ENCODE measurements at regions not wholly inside any gene's neighbourhood (a gene's known extent, or its start where the extent isn't known, plus 50 kb on each side); places are given as distances from the start of the nearest gene placed in this dataset.
"Not testable (repeated sequence)": the region's sequence is repeated elsewhere in the genome, so short reads cannot be mapped to it uniquely, and the experiment has no call there.

GRCh38 chr15:31433091-31433490, 106.5 kb downstream of the KLF13 start:
- no peak for DNase-seq

GRCh38 chr15:31433574-31433973, 106.9 kb downstream of the KLF13 start:
- no peak for DNase-seq

GRCh38 chr15:31434275-31434587, 107.6 kb downstream of the KLF13 start:
- no peak for DNase-seq

DNA sequence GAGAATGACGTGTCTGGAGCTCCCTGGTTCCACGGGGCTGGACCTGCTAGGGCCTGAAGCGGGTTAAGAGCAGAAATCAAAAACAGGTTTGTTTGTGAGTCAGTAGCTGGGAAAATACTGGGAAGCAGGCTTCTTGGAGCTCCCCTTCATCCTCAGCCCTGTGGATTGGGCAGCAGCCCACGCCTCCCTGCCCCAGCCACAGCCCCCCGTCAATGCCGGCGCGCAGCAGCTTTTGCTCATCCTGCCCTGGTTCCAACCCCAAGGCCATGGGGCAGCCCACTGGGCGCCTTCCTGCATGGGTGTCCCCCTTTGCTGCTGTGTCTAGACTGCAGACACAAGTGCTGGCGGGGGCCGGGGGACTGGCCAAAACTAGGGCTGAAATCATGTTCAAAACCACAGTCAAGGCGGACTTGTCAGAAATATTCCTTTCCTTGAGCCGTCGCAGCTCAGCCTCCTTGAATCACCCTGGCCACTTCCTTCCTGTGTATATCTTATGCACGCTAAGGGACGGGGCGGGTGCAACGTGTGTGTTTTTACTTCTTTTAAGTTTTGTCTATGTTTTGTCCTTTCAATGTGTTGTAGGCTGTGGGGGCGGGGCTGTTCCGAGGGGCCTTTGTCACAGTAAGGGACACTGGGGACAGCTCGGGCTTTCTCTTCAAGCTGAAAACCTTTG, 108.1 kb downstream of the KLF13 start:
- DNase-seq, result peak; percentile 75 to 81

DNA sequence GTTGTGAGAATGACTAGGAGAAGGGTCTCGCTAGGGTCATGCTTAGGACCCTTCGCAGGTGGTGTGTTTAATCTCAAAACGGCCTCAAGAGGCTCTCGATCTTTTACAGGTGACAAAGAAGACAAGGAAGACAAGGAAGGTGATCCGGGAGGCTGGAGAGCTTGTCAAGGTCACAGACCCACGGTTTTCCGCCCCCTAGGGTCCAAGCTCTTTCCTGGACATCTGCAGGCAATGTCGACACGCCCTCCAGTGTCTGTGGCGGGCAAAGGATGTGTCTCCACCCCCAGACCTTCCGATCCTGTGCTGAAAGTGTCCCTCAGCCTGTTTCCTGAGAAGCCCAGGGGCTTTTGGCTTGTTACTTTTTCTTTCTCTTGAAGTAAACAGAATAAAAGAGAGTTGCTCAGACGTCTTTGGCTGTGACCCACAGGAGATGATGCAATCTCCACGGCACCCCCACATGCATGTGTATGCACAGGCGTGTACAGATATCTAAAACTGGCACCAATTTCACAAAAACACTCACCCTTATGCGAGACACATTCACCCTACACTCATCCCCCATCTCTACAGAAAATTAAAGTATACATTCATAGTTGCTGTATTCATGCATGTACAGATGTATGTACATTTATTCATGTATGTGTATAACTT, 108.8 kb downstream of the KLF13 start:
- DNase-seq, result peak; percentile 75 to 78

DNA sequence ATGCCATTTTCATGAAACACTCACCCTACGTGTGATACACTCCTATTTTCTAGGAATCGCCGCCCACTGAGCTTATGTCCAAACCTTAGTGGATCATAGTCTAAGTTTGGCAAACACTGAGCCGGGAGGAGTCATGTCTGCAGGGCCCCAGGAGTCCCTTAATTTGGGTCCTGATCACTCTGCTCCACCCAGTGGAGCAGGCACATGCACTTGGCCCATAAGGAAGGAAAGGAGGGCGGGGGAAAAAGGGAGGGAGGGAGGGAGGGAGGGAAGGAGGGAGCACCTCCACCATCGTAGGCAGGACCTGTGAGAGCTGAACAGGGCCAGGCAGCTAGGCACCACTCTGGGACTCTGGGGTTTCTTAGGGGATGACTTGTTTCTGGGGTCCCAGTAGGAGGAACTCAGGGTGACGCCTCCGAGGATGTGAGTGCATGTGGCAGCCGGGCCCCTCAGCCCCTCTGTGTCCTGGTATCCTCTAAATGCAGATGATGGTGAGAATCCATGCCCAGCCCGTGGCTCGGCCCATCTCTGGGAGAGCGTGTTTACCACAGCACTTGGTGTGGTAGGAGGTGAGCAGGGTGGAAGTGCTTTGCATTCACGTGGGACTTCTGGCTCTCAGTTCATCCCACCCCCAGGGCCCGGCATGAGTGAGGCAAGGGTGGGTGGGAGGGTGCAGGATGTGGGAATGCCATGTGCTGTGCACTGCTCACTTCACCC, 109.4 kb downstream of the KLF13 start:
- DNase-seq, result peak; percentile 43 to 45

- DNase-seq, result peak in 1 of 2 donors; percentile 63
These were observed 111.1 kb downstream of the KLF13 start for GRCh38 chr15:31437686-31438085.

- DNase-seq, result no peak
These were observed 112.1 kb downstream of the KLF13 start for GRCh38 chr15:31438601-31439265.

- peak; percentile 56 to 69 for DNase-seq
These were observed 112.7 kb downstream of the KLF13 start for GRCh38 chr15:31439328-31439727.

DNA sequence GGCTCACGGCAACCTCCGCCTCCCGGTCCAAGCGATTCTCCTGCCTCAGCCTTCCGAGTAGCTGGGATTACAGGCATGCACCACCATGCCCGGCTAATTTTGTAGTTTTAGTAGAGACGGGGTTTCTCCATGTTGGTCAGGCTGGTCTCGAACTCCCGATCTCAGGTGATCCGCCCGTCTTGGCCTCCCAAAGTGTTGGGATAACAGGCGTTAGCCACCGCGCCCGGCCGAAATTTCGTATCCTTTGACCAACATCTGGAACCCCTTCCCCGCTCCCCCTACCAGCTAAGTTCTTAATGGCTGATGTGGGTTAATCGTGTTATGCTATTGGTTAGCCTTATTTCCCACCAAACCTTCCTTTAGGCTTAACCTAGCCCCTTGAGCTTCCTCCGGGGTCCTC, 113.6 kb downstream of the KLF13 start:
- DNase-seq, result not testable (repeated sequence)

- DNase-seq, result peak; percentile 60 to 65
These were observed 114.2 kb downstream of the KLF13 start for GRCh38 chr15:31440754-31441311.

- DNase-seq, result no peak
These were observed 115.6 kb downstream of the KLF13 start for GRCh38 chr15:31442226-31442625.

DNA sequence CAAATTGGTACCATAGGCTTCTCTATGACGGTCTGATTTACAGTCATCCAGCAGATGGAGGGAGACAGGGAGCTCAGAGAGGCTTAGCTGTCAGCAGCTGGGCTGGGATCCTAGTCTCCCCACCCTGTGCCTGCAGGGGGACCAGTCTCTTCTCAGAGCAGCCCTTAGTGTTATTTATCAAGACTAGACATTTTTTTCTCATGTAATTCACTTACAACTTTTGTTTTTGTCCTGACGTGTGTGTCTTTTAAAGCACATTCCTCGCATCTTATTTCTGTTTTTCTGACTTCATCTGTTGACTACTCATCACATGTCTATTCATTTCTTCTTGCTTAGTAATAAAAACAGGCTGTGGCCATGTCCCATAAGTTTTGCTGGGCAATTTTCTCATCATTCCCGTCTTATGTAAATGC, 116.1 kb downstream of the KLF13 start:
- peak; percentile 49 to 83 for DNase-seq

GRCh38 chr15:31444844-31445243, 118.2 kb downstream of the KLF13 start:
- no peak for DNase-seq

DNA sequence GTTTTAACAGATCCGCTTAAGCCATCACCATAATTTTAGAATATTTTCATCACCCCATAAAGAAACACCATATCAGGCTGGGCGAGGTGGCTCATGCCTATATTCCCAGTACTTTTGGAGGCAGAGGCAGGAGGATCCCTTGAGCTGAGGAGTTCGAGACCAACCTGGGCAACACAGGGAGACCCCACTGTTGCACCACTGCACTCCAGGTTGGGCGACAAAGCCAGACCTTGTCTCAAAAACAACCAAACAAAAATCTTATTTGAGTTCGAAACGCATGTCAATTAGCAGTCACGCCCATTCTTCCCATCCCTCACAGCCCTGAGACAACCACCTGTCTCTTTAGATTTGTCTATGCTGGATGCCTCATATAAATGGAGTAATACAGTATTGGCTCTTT, 119.9 kb downstream of the KLF13 start:
- no peak for DNase-seq

DNA sequence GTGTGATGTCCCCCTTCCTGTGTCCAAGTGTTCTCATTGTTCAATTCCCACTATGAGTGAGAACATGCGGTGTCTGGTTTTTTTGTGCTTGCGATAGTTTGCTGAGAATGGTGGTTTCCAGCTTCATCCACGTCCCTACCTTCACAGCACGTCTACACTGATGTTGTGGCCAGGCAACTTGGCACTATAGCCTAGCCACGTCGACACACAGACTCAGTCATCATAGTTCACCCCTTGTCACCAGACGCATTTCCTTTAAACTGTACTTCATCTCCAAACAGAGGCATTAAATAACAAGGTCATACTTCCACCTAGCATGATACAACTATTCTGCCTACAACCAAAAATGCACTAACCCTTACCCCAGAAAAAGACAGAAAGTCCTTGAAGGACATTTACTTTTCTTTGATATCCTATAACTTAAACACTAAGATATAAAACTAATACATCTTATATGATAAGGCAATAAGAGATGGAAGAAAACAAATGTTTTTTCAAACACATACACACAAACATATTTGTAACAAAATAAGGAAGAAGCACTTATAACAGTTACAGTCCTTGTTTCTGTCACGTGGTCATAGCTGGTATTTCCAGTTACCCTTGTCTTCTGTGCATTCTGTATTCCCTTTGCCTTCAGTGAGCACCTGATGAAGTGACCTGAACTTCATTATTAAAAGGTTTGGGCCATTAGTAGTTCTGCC, 121.4 kb downstream of the KLF13 start:
- DNase-seq, result no peak

GRCh38 chr15:31448635-31448979, 122.0 kb downstream of the KLF13 start:
- no peak for DNase-seq

- no peak for DNase-seq
These were observed 126.2 kb downstream of the KLF13 start for GRCh38 chr15:31452595-31453557.

DNA sequence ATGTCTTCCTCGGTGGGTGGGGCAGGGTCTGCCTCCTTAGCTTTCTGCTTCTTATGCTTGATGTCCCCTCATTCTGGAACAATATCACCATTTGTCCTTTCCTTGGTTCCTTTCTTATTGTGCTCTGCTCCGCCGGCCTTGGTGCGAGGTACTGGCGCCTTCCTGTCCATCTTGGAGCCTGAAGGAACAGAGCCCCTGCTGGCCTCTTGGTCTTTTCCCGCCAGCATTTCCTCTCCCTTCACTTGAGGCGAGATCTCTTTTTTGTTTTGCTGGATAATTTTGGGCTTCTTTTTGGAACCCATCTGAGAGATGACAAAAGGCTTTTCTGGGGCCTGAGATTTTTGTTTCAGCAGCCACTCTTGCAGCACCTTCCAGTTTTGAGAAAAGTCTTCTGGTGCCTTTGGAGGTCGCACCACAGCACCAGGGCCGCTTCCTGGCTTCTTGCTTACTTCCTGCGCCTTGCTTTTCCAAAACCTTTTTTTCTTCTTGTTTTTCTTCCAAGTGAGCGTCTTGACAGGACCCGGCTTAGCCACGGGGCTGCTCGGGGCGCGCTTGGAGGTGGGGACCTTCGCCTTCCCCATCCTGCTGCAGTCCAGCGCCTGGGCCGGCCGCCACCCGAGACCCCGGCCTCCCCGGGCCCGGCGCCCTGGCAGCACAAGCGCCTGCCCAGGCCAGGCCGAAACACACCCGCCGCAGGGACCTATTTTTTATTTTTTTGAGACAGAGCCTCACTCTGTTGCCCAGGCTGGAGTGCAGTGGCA, 127.1 kb downstream of the KLF13 start:
- no peak for DNase-seq

- DNase-seq, result no peak
These were observed 128.9 kb downstream of the KLF13 start for GRCh38 chr15:31455499-31455898.
